ENCODE measurements at regions not wholly inside any gene's neighbourhood (a gene's known extent, or its start where the extent isn't known, plus 50 kb on each side); places are given as distances from the start of the nearest gene placed in this dataset.

DNA sequence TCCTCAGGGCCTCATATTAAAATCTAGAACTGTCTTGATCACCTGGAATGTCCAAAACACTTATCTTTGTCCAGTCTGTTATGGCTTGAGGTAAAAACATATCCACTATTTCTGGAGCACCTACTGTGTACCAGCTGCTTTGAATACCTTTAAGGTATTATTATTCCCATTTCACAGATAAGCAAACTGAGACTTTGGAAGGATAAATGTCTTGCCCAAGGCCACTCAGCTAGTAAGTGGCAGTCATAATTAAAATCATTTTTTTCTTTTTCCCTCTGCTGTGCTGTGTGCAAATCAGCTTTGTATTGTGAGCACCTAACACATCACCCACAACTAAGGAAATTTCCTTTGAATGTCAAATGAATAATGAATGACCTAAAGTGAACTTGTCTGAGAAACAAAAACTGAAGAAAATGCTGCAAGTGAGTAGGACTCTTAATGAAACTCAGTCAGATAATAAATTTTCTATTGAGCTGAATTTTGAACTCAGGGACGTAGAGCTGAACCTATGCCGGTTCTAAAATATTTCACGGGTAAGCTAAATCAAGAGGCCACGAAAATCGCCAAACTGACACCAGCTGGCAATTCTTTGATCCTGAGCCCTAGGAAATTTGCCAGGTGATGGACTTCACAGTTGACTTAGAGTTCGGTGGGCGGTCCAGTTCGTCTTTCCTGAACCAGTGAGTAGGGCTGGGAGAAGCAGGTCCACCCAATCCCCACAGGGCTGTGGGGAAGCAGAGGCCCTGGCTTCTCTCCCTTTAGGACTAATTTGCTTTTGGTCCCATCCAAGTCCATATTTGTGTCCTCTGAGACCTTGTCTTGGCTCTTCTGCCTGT is 159.7 kb upstream of the PWP1 start:
- no peak overlapping the region for H3K27ac ChIP-seq
- TF ChIP-seq, protein P1, sequence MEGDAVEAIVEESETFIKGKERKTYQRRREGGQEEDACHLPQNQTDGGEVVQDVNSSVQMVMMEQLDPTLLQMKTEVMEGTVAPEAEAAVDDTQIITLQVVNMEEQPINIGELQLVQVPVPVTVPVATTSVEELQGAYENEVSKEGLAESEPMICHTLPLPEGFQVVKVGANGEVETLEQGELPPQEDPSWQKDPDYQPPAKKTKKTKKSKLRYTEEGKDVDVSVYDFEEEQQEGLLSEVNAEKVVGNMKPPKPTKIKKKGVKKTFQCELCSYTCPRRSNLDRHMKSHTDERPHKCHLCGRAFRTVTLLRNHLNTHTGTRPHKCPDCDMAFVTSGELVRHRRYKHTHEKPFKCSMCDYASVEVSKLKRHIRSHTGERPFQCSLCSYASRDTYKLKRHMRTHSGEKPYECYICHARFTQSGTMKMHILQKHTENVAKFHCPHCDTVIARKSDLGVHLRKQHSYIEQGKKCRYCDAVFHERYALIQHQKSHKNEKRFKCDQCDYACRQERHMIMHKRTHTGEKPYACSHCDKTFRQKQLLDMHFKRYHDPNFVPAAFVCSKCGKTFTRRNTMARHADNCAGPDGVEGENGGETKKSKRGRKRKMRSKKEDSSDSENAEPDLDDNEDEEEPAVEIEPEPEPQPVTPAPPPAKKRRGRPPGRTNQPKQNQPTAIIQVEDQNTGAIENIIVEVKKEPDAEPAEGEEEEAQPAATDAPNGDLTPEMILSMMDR (IDR thresholded peaks at IDR 0.05), result no peak
- intact Hi-C loops (cut with DNase I), result no loop called here
- no peaks in the 10 kb centered on the region for H3K9me3 ChIP-seq
- H3K4me1 ChIP-seq, result no peaks in the 10 kb centered on the region
- H3K27me3 ChIP-seq, result no peaks in the 10 kb centered on the region
- no peak for ATAC-seq
- H3K4me3 ChIP-seq, result no peak overlapping the region
- no peaks in the 10 kb centered on the region for H3K36me3 ChIP-seq
- DNase-seq, result no peak
- no peak for FAIRE-seq
- WGBS, 2 donors, result 68 to 75% methylated on average over 8 of the region's 8 CpGs

DNA sequence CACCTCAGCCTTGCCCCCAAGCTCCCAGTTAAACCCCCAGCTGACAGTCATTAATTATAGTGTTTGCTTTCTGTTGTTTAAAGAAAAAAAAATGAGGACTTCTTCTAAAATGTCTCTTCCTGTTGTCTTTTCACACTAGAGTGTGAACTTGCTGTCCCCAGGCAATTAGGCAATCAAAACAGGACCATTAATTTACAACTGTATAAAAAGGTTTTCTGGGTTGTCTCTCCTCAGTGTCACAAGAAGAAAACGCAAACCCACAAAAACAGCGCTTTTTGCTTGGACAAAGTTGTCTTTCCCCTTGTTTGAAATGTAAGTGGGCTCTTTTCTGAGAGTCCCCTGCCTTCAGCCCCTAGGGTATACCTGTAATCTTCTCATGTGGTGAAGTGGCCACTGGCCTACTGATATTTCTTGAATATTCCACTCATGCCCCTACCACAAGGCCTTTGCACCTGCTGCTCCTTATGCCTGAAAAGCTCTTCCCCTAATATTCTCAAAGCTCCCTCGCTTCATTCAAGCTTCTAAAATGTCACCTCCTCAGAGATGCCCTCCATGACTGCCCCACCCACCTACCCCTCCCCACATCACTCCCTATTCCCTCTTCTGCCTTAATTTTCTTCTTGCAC is 158.9 kb upstream of the PWP1 start:
- no peak for FAIRE-seq
- no peak for DNase-seq
- ATAC-seq, result no peak
- TF ChIP-seq, protein P1 (IDR thresholded peaks at IDR 0.05), result no peak
- Histone ChIP-seq H3K27ac (no peak overlapping the region), H3K9me3 (no peaks in the 10 kb centered on the region), H3K27me3 (no peaks in the 10 kb centered on the region), H3K36me3 (no peaks in the 10 kb centered on the region), H3K4me1 (no peaks in the 10 kb centered on the region), H3K4me3 (no peak overlapping the region)
- WGBS, 2 donors, result 89 to 90% methylated on average over 3 of the region's 3 CpGs
- intact Hi-C loops (cut with DNase I), result no loop called here

DNA sequence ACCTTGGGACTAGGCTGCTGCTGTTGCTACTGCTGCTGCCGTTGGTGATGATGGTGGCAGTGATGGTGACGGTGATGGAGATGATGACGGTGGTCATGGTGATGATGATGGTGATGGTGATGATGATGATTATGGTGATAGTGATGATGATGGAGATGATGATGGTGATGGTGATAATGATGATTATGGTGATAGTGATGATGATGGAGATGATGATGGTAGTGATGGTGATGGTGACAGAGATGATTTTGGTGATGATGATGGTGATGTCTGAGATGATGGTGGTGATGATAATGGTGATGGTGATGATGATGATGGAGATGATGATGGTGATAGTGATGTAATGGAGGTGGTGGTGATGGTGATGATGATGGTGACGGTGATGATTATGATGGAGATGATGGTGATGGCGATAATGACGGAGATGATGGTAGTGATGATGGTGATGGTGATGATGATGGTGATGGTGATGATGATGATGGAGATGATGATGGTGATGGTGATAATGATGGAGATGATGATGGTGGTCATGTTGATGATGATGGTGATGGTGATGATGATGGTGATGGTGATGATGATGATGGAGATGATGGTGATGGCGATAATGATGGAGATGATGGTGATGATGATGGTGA is 156.8 kb upstream of the PWP1 start:
- WGBS, 2 donors, result 83 to 95% methylated on average over 7 of the region's 7 CpGs
- no peak for FAIRE-seq

DNA sequence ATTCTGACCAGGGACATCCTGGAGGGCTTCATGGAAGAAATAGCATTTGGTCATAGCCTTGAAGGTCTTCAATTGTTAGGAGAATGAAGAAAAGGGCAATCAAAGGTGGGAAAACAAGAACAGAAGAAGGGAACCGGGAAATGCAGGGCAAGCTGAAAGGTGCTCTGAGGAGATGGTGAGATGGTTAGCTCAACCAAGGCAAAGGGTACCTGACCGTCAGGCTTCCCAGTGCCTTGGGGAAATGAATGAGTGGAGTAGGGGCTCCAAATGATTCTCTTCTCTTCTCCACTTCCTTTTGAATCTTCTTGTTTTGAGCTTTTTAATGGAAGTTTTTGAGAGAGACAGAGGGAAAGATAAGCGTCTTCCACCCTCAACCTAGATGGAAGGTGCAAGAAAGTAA is 155.6 kb upstream of the PWP1 start:
- FAIRE-seq, result no peak
- no peak for DNase-seq
- H3K4me3 ChIP-seq, result no peak overlapping the region
- intact Hi-C loops (cut with DNase I), result no loop called here
- no peak for ATAC-seq
- WGBS, 2 donors, result 67 to 80% methylated on average over 3 of the region's 3 CpGs
- H3K9me3 ChIP-seq, result no peaks in the 10 kb centered on the region
- no peak overlapping the region for H3K27ac ChIP-seq
- no peaks in the 10 kb centered on the region for H3K27me3 ChIP-seq
- H3K36me3 ChIP-seq, result no peaks in the 10 kb centered on the region
- H3K4me1 ChIP-seq, result no peaks in the 10 kb centered on the region
- TF ChIP-seq, protein P1 (IDR thresholded peaks at IDR 0.05), result no peak

More for the DNA sequence above, 156.8 kb upstream of the PWP1 start:
- TF ChIP-seq, protein P1 (IDR thresholded peaks at IDR 0.05), result no peak
- ATAC-seq (no peak), DNase-seq (no peak)
- no peaks in the 10 kb centered on the region for H3K4me1 ChIP-seq
- no peaks in the 10 kb centered on the region for H3K9me3 ChIP-seq
- no peak overlapping the region for H3K4me3 ChIP-seq
- intact Hi-C loops (cut with DNase I), result no loop called here
- no peak overlapping the region for H3K27ac ChIP-seq
- no peaks in the 10 kb centered on the region for H3K36me3 ChIP-seq
- no peaks in the 10 kb centered on the region for H3K27me3 ChIP-seq
